Activated naive CD8-positive, alpha-beta T cell (primary cell): ENCODE measurements at regions not wholly inside any gene's neighbourhood (a gene's known extent, or its start where the extent isn't known, plus 50 kb on each side); places are given as distances from the start of the nearest gene placed in this dataset.

Experiments used
- H3K27ac Mint-ChIP-seq: one replicate; pipeline ENCODE4 v1.8.0; 2021; ENCODE audit warnings: mixed read lengths
- H3K27me3 Mint-ChIP-seq: one replicate; pipeline ENCODE4 v1.8.0; 2021; ENCODE audit warnings: mixed read lengths
- H3K36me3 Mint-ChIP-seq: one replicate; pipeline ENCODE4 v1.8.0; 2021; ENCODE audit warnings: mixed read lengths
- H3K4me1 Mint-ChIP-seq: one replicate; pipeline ENCODE4 v1.8.0; 2021; ENCODE audit warnings: low read depth, mixed read lengths
- H3K4me3 Mint-ChIP-seq: one replicate; pipeline ENCODE4 v1.8.0; 2021; ENCODE audit warnings: mild to moderate bottlenecking, mixed read lengths
- H3K9me3 Mint-ChIP-seq: one replicate; pipeline ENCODE4 v1.8.0; 2021; ENCODE audit warnings: low read depth, mixed read lengths

GRCh38 chr19:31956771-31957392 lies 388.5 kb upstream of the ZNF507 start:
- Mint-ChIP-seq H3K27ac (no peak overlapping the region), H3K4me3 (no peak overlapping the region), H3K27me3 (peaks cover 1% of the 10 kb centered on the region), H3K36me3 (no peaks in the 10 kb centered on the region), H3K9me3 (peaks cover 5% of the 10 kb centered on the region), H3K4me1 (no peaks in the 10 kb centered on the region)

DNA sequence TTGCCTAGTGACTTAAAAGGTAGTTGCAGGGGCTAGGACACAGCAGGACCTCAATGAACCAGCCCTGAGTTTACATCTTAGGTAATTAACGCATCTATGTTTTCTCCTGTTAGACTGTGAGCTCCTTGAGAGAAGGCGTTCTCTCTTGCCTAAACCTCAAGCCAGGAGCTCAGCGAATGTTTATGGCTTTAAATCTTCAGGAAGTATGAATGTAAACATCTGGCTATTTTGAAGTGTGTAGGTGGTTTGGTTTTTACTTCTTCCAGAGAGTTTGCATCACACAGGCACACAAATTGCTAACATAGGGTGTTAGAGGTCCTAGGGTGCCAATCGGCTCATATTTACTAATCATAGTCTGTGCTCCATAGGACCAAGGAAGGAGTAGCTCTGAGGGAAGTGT lies 387.7 kb upstream of the ZNF507 start:
- no peaks in the 10 kb centered on the region for H3K36me3 Mint-ChIP-seq
- no peaks in the 10 kb centered on the region for H3K4me1 Mint-ChIP-seq
- no peak overlapping the region for H3K4me3 Mint-ChIP-seq
- H3K9me3 Mint-ChIP-seq: no peaks in the 10 kb centered on the region
- H3K27ac Mint-ChIP-seq: no peak overlapping the region
- H3K27me3 Mint-ChIP-seq: peaks cover 1% of the 10 kb centered on the region

- Mint-ChIP-seq H3K27ac (no peak overlapping the region), H3K36me3 (no peaks in the 10 kb centered on the region), H3K4me1 (no peaks in the 10 kb centered on the region), H3K27me3 (no peaks in the 10 kb centered on the region), H3K9me3 (peaks cover 4% of the 10 kb centered on the region), H3K4me3 (no peak overlapping the region)
Observed at GRCh38 chr19:31959527-31960018, 385.8 kb upstream of the ZNF507 start.

GRCh38 chr19:31960474-31960873 lies 384.9 kb upstream of the ZNF507 start:
- H3K36me3 Mint-ChIP-seq: no peaks in the 10 kb centered on the region
- peaks cover 5% of the 10 kb centered on the region for H3K9me3 Mint-ChIP-seq
- H3K4me1 Mint-ChIP-seq: no peaks in the 10 kb centered on the region
- no peaks in the 10 kb centered on the region for H3K27me3 Mint-ChIP-seq
- H3K27ac Mint-ChIP-seq: no peak overlapping the region
- no peak overlapping the region for H3K4me3 Mint-ChIP-seq

DNA sequence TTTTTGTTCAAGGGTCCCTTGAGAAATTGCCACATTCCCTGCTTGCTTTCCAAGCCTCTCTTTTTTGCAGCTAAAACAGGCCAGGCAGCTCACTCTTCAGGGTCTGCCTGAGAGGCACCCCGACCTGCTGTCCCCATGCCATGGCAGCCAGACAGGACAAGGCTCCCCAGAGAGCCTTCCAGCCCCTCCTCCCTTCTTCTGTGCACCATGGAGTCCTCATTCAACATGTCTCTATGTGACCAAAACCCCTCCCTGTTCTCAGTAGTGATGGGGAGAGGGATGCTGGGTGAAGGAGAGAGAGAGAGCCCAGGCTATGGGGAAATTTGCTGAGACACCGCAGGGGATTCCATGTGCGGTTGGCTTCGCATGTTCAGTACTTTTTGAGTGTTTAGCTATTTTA lies 384.2 kb upstream of the ZNF507 start:
- Mint-ChIP-seq H3K36me3 (no peaks in the 10 kb centered on the region), H3K4me1 (no peaks in the 10 kb centered on the region), H3K9me3 (peaks cover 5% of the 10 kb centered on the region), H3K27me3 (no peaks in the 10 kb centered on the region), H3K27ac (no peak overlapping the region), H3K4me3 (no peak overlapping the region)

DNA sequence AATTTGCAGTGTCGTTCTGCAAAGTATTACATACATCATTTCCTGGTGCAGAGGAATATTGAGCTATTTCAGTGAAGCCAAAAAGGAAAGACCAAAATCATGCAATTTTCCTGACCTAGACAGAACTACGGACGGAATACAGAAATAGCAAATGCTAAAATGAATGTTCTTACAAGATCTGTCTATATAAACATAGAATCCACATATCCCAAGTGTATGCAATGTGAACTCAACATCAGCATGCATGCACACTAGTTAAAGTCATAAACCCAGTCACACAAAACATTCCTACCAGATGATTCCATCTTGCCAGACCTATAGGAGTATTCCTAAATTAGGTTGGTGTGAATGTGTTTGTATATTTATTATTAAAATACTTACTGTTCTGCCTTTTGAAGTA lies 383.7 kb upstream of the ZNF507 start:
- Mint-ChIP-seq H3K36me3 (no peaks in the 10 kb centered on the region), H3K4me1 (no peaks in the 10 kb centered on the region), H3K27ac (no peak overlapping the region), H3K9me3 (peaks cover 5% of the 10 kb centered on the region), H3K27me3 (no peaks in the 10 kb centered on the region), H3K4me3 (no peak overlapping the region)

DNA sequence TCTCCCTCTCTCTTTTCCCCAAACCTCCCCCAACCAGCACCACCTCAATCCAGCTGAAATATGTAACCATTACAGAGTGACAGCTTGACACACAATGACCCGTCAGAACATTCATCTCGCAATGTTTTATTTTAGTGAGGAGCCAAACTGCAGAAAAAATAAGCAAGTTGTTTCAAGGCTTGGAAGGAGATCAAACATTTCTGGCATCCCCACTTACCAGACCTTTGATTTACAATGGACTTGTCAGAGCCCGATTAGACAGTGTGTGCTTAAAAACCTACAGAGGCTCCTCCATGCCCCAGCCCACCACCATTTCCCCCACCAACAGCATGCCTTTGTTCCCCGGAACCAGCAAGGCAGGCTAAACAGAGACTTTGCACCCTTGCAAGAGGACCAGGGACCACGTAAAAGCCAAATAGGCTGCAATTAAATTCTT lies 382.8 kb upstream of the ZNF507 start:
- H3K4me3 Mint-ChIP-seq: no peak overlapping the region
- no peaks in the 10 kb centered on the region for H3K27me3 Mint-ChIP-seq
- peaks cover 5% of the 10 kb centered on the region for H3K9me3 Mint-ChIP-seq
- no peak overlapping the region for H3K27ac Mint-ChIP-seq
- no peaks in the 10 kb centered on the region for H3K4me1 Mint-ChIP-seq
- H3K36me3 Mint-ChIP-seq: no peaks in the 10 kb centered on the region

DNA sequence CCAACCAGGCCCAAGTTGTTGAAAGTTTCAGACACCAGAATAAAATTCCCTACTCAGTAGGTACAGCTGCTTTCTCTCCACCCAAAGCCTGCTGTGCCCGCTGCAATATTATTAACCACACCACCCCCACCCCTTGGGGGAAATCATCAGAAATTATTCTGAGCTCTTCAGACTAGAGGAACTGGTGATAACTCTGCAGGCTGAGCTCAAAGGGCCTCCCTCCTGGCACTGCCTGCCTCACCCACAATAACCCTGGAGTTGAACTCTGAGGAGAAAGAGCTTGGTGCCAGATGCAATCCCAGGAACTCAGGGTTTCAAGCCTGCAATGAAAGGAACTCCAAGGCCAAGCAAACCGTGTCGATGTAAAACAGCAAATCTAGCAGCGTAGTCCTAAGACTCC lies 381.7 kb upstream of the ZNF507 start:
- no peaks in the 10 kb centered on the region for H3K4me1 Mint-ChIP-seq
- no peak overlapping the region for H3K4me3 Mint-ChIP-seq
- H3K36me3 Mint-ChIP-seq: no peaks in the 10 kb centered on the region
- H3K27ac Mint-ChIP-seq: no peak overlapping the region
- no peaks in the 10 kb centered on the region for H3K27me3 Mint-ChIP-seq
- peaks cover 5% of the 10 kb centered on the region for H3K9me3 Mint-ChIP-seq

- Mint-ChIP-seq H3K36me3 (no peaks in the 10 kb centered on the region), H3K9me3 (peaks cover 5% of the 10 kb centered on the region), H3K27ac (no peak overlapping the region), H3K27me3 (peaks cover 1% of the 10 kb centered on the region), H3K4me3 (no peak overlapping the region), H3K4me1 (no peaks in the 10 kb centered on the region)
Observed at GRCh38 chr19:31969016-31969415, 376.4 kb upstream of the ZNF507 start.

GRCh38 chr19:31970027-31970461 lies 375.4 kb upstream of the ZNF507 start:
- Mint-ChIP-seq H3K4me3 (no peak overlapping the region), H3K27me3 (peaks cover 1% of the 10 kb centered on the region), H3K36me3 (no peaks in the 10 kb centered on the region), H3K9me3 (no peaks in the 10 kb centered on the region), H3K4me1 (no peaks in the 10 kb centered on the region), H3K27ac (no peak overlapping the region)

DNA sequence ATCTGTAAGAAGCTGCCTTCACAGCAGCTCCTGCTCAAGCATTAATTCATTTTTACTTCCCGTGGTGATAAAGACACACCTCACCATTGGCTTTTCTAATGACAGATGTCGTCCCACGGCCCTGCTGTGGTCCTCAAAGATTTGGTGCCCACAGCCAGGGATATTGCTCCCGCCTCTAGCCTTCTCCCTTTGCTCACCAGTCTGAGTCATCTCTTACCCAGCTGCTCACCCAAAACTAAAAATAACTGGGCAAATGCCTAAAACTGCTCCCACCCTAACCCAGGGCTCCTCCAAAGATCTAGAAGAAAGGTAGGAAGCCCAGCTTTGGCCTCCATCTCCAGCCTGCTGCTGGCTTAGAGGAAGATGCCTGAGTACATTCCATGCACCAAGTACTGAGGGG lies 371.1 kb upstream of the ZNF507 start:
- no peaks in the 10 kb centered on the region for H3K36me3 Mint-ChIP-seq
- no peaks in the 10 kb centered on the region for H3K4me1 Mint-ChIP-seq
- no peaks in the 10 kb centered on the region for H3K9me3 Mint-ChIP-seq
- H3K4me3 Mint-ChIP-seq: no peak overlapping the region
- no peak overlapping the region for H3K27ac Mint-ChIP-seq
- H3K27me3 Mint-ChIP-seq: peaks cover 1% of the 10 kb centered on the region

GRCh38 chr19:31974941-31975340 lies 370.5 kb upstream of the ZNF507 start:
- Mint-ChIP-seq H3K4me1 (no peaks in the 10 kb centered on the region), H3K9me3 (no peaks in the 10 kb centered on the region), H3K27me3 (peaks cover 1% of the 10 kb centered on the region), H3K4me3 (no peak overlapping the region), H3K27ac (no peak overlapping the region), H3K36me3 (no peaks in the 10 kb centered on the region)

DNA sequence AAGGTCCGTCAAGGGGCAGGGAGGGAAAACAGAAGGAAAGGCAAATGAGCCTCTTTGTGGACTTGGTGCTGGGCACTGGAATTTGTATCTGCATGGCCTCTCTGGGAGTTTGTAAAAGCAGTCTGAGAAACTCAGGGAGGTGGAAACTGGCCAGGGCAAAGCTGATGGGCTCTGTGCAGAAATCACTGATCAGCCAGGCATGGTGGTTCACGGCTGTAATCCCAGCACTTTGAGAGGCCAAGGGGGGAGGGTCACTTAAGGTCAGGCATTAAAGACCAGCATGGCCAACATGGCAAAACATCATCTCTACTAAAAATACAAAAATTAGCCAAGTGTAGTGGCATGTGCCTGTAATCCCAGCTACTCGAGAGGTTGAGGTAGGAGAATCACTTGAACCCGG lies 369.9 kb upstream of the ZNF507 start:
- no peaks in the 10 kb centered on the region for H3K4me1 Mint-ChIP-seq
- peaks cover 1% of the 10 kb centered on the region for H3K27me3 Mint-ChIP-seq
- no peaks in the 10 kb centered on the region for H3K9me3 Mint-ChIP-seq
- no peaks in the 10 kb centered on the region for H3K36me3 Mint-ChIP-seq
- no peak overlapping the region for H3K4me3 Mint-ChIP-seq
- H3K27ac Mint-ChIP-seq: no peak overlapping the region

DNA sequence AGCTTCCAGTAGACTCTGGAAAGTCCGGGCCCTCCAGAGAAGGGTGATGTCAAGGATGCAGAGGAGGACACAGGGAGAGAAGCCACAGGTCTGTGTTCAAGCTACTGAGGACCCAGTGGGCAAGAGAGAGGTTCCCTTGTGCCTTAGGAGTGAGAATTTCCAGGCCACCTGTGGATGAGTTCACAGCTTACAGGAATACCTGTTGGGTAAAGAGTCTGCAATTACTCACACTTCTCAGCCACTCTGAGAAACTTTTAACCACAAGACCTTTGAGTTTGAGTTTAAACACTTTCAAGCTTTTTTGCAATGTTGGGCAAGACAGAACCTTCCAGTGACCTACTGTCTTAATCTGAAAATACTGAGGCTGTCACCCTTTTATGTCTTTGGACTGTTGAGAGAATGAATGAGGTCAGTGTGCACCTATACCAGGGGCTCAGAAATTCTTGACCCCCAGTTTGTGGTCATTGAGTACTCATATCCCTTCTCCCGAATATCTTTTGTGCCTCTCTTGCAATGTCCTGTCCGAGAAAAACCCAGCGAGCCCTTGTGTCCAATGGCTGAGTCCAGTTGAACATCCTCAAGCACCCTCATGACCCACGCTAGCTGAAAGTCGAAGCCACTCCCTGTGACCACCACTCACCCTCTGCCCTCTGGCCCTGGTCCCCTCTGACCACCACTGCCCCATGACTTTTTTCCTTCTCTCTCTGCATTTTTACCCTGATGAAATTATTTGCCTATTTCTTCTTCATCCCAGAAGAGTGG lies 368.5 kb upstream of the ZNF507 start:
- no peak overlapping the region for H3K4me3 Mint-ChIP-seq
- H3K9me3 Mint-ChIP-seq: no peaks in the 10 kb centered on the region
- no peak overlapping the region for H3K27ac Mint-ChIP-seq

DNA sequence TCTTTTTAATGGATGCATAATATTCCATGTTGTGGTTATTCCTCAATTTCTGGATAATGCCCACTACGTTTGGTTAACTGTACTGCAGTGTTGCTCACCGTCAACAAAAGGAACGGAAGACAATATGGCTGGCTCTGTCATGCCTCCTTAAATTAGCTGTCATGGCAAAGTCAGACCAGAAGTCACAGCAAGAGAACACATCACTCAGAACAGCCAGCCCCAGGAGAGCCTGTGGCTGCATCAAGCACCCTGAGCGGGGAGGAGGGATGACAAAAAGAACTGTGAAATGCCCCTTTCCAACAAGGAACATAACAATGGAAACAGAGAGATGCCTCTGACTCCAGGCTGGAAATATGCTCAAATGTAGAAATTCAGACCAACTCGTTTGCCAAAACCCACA lies 366.0 kb upstream of the ZNF507 start:
- Mint-ChIP-seq H3K9me3 (no peaks in the 10 kb centered on the region), H3K36me3 (no peaks in the 10 kb centered on the region), H3K4me3 (no peak overlapping the region), H3K4me1 (no peaks in the 10 kb centered on the region), H3K27me3 (no peaks in the 10 kb centered on the region), H3K27ac (no peak overlapping the region)

More for the DNA sequence above, 368.5 kb upstream of the ZNF507 start:
- Mint-ChIP-seq H3K27me3 (peaks cover 1% of the 10 kb centered on the region), H3K36me3 (no peaks in the 10 kb centered on the region), H3K4me1 (no peaks in the 10 kb centered on the region)
